Psoas muscle (tissue), 7 donors: ENCODE measurements at regions not wholly inside any gene's neighbourhood (a gene's known extent, or its start where the extent isn't known, plus 50 kb on each side); places are given as distances from the start of the nearest gene placed in this dataset.

ENCODE experiments used
- ATAC-seq, 4 donors: fragments of 200-7000 bp; cut with Tn5 transposase; one replicate each; pipeline ENCODE4 v1.9.1; 2020; ENCODE audit warnings: moderate library complexity in 3 of 4, mild to moderate bottlenecking in 2 of 4
- DNase-seq, 2 donors: peaks; one replicate each; pipeline ENCODE4 v3.0.0-alpha.2; 2020
- H3K27ac ChIP-seq: fragments of 200-600 bp; one replicate; pipeline ENCODE4 v1.8.0; 2022
- H3K27me3 ChIP-seq, 3 donors: fragments of 200-600 bp in 1 of 3; one replicate each; pipeline versions ENCODE4 v1.6.1 to v1.8.0; 2013 to 2022; ENCODE audit warnings: low read length in 2 of 3, mild to moderate bottlenecking in 2 of 3, moderate library complexity in 1 of 3; ENCODE audit not compliant: insufficient read depth in 3 of 3
- H3K36me3 ChIP-seq, 2 donors: fragments of 200-600 bp in 1 of 2; one replicate each; pipeline versions ENCODE4 v1.6.1 to v1.8.0; 2013 to 2022; ENCODE audit warnings: low read depth in 1 of 2, mild to moderate bottlenecking in 1 of 2, moderate library complexity in 1 of 2; ENCODE audit not compliant: insufficient read depth in 1 of 2
- H3K4me1 ChIP-seq: fragments of 200-600 bp; one replicate; pipeline ENCODE4 v1.8.0; 2022
- H3K4me3 ChIP-seq: fragments of 200-600 bp; one replicate; pipeline ENCODE4 v1.8.0; 2022; ENCODE audit warnings: mild to moderate bottlenecking
- H3K9me3 ChIP-seq: fragments of 200-600 bp; one replicate; pipeline ENCODE4 v1.8.0; 2022
- CTCF ChIP-seq: fragments of 200-600 bp; IDR thresholded peaks from one replicate; pipeline ENCODE4 v1.8.0; 2022; ENCODE audit warnings: antibody characterized with exemption
- WGBS, 3 donors: extraction: QIAGEN DNeasy Blood & Tissue Kit; methylation state at CpG; one replicate each; pipeline versions ENCODE4 v1.1.6 to v1.1.7; 2013; 5-methylcytosine and 5-hydroxymethylcytosine counted together
- intact Hi-C, 2 donors: fragments of 100-400 bp; cut with DNase I; formaldehyde crosslinking; loops; one replicate each; pipeline versions ENCODE4 v1.11.0 to v1.14.2; 2022
- donor health status: healthy with polysubstance abuse.
- donor health status: DM: no; HTN: no; CAD: no; lungs with moderate emphysema.
- donor health status: Bipolar disorder and iron deficiency.
- donor health status: healthy.
- donor health status: DM: yes; HTN: yes; CAD: no.
- donor health status: DM: no; HTN: no; CAD: no.
- donor health status: DM: yes; HTN: yes; CAD: no.

- no peaks in the 10 kb centered on the region for H3K9me3 ChIP-seq
- intact Hi-C loops, result no loop called here
- H3K36me3 ChIP-seq, result no peaks in the 10 kb centered on the region
- H3K4me1 ChIP-seq, result peaks cover 8% of the 10 kb centered on the region
- no peak for TF ChIP-seq CTCF
- no peak for ATAC-seq
- DNase-seq, result no peak
- 48 to 65% (median 60%) methylated on average over 4 of the region's 4 CpGs for WGBS, 3 donors
- H3K27me3 ChIP-seq, result no peaks in the 10 kb centered on the region
- H3K4me3 ChIP-seq, result no peak overlapping the region
- no peak overlapping the region for H3K27ac ChIP-seq
Observed at GRCh38 chr13:50220938-50221337, 205.7 kb downstream of the KCNRG start.

GRCh38 chr13:50222569-50223332 lies 207.5 kb downstream of the KCNRG start:
- Histone ChIP-seq H3K27me3 (no peaks in the 10 kb centered on the region), H3K4me3 (peak overlapping the region; percentile 26), H3K36me3 (no peaks in the 10 kb centered on the region), H3K27ac (peak overlapping the region; percentile 54), H3K9me3 (no peaks in the 10 kb centered on the region), H3K4me1 (peaks cover 8% of the 10 kb centered on the region)
- ATAC-seq (peak; percentile 90 to 97 (median 92)), DNase-seq (peak; percentile 80 to 90)
- TF ChIP-seq CTCF, result no peak
- 12 to 30% (median 14%) methylated on average over 13 of the region's 13 CpGs for WGBS, 3 donors
- intact Hi-C loops, result no loop called here

GRCh38 chr13:50224534-50224933 lies 209.3 kb downstream of the KCNRG start:
- Histone ChIP-seq H3K9me3 (no peaks in the 10 kb centered on the region), H3K27me3 (no peaks in the 10 kb centered on the region), H3K27ac (no peak overlapping the region), H3K4me3 (no peak overlapping the region), H3K36me3 (no peaks in the 10 kb centered on the region), H3K4me1 (peaks cover 8% of the 10 kb centered on the region)
- ATAC-seq, result no peak
- no peak for DNase-seq
- intact Hi-C loops, result no loop called here
- 79 to 86% (median 81%) methylated on average over 4 of the region's 4 CpGs for WGBS, 3 donors
- TF ChIP-seq CTCF, result no peak

GRCh38 chr13:50225193-50226155 lies 210.2 kb downstream of the KCNRG start:
- intact Hi-C loops, result no loop called here
- H3K9me3 ChIP-seq, result no peaks in the 10 kb centered on the region
- H3K4me3 ChIP-seq, result no peak overlapping the region
- TF ChIP-seq CTCF, result no peak
- H3K27me3 ChIP-seq, result no peaks in the 10 kb centered on the region
- H3K36me3 ChIP-seq, result no peaks in the 10 kb centered on the region
- H3K4me1 ChIP-seq, result peaks cover 8% of the 10 kb centered on the region
- 80 to 95% (median 85%) methylated on average over 3 of the region's 3 CpGs for WGBS, 3 donors
- DNase-seq (no peak), ATAC-seq (no peak)
- no peak overlapping the region for H3K27ac ChIP-seq
